H1 (cell line): ENCODE measurements at regions not wholly inside any gene's neighbourhood (a gene's known extent, or its start where the extent isn't known, plus 50 kb on each side); places are given as distances from the start of the nearest gene placed in this dataset.

ENCODE experiments used
- SP4 ChIP-seq: IDR thresholded peaks from 2 replicates; pipeline ENCODE4 v1.6.1; 2012; ENCODE audit warnings: low read length, inconsistent platforms
- TAF7 ChIP-seq: optimal IDR thresholded peaks from 2 replicates; pipeline ENCODE3; 2011; ENCODE audit warnings: low read depth, mild to moderate bottlenecking, inconsistent platforms, low read length, moderate library complexity, borderline replicate concordance

GRCh38 chr1:25137106-25137505 lies 95.2 kb downstream of the SYF2 start (continued):
- TF ChIP-seq TAF7 (no peak), SP4 (no peak)
